ENCODE measurements at regions not wholly inside any gene's neighbourhood (a gene's known extent, or its start where the extent isn't known, plus 50 kb on each side); places are given as distances from the start of the nearest gene placed in this dataset.

- DNase-seq (ENCODE audit: insufficient read length) (no peak), FAIRE-seq (no peak)
- TF ChIP-seq TAF1 (IDR thresholded peaks at IDR 0.05; ENCODE audit: borderline replicate concordance, low read depth, low read length) (no peak), POLR2AphosphoS5 (IDR thresholded peaks at IDR 0.05; ENCODE audit: low read depth, low read length) (no peak), POLR2A (IDR thresholded peaks at IDR 0.05; ENCODE audit: low read depth, low read length) (no peak)
Measured at GRCh38 chr2:71793926-71794325, 340.6 kb downstream of the DYSF start.

DNA sequence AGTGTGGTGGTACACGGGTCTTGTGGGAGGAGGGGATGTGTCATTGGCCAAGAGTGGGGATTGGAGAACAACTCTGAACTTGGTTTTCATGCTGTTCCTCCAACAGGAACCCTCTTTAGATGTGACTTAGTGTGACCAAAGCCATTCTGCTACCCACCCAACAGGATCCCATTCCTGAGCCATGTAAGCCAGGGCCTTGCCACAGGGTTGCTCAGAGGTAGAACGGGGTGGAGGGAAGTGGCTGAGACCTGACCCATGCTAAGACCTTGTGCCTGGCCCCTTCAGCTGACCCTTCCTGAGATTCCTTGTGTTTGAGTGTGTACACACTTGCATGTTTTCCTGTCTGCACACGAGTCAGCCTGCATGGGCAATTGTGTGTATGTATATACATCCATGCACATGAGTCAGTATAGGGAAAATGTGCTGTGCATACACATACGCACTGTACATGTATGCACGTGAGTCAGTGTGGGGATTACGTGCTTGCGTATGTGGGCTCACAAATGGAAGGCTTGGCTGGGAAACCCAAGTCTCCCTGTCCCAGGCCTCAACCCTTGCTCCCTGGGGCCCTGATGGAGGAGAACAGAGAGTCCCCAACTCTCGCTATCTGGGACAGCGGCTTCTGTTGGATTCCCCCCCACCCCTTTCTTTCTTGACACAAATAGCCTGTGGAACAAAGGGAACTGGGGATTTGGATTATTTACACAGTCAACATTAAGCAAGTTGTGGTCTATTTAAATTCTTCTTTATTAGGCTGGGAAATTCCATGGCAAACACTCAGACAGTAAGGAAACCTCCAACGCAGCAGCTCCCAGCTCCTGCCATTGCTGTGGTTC, 339.8 kb downstream of the DYSF start:
- TF ChIP-seq POLR2AphosphoS5 (IDR thresholded peaks at IDR 0.05; ENCODE audit: low read depth, low read length): no peak
- TF ChIP-seq TAF1 (IDR thresholded peaks at IDR 0.05; ENCODE audit: borderline replicate concordance, low read depth, low read length): no peak
- TF ChIP-seq POLR2A (IDR thresholded peaks at IDR 0.05; ENCODE audit: low read depth, low read length): no peak
- FAIRE-seq: no peak

DNA sequence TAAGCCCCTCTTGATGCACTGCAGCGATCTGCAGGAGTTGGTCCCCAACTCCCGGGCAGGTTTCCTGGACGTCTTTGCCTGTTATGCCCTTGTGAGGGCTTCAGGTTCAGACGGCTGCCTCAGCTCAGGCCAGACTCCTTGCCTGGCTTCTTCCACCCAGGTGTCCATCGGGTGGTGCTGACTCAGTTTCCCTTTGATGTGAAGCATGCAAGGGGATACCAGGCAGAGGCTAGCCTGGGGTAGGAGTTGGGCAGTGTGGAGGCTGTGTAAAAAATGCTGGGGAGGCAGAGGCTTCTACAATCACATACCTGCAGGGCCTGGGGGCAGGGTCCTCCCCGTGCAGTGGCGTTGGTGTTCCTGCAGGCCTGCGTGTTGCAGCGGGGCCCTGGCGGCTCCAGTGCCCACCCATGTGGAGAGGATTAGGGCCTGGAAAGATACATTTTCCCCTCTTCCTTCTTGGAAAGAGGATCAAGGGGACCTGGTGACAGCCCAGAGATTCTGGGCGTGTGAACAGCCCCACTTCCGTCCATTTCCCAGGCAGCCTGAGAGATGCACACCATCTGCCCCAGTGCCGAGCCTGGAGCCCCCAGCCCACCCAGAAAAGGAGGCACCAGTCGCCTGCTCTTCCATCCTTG, 338.3 kb downstream of the DYSF start:
- no peak for FAIRE-seq

More for the DNA sequence above, 339.8 kb downstream of the DYSF start:
- DNase-seq (ENCODE audit: insufficient read length): no peak

DNA sequence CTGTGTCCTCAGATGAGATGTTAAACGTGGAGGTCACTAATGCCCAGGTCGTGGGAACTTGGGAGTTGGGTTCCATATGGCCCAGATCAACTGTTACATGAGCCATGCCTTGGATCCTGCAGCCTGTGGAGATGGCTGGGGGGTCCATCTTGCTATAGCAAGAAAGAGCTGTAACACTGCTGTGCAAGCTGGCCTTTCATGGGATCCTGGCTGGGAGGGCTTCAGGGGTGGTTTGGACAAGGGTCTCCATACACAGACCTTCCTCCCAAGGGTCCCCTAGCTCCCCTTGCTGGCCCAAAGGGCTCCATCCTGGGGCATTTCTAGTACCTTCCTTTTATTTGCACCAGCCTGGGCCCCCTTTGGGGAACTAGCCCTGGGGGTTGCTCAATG, 337.7 kb downstream of the DYSF start:
- TF ChIP-seq TAF1 (IDR thresholded peaks at IDR 0.05; ENCODE audit: borderline replicate concordance, low read depth, low read length) (no peak), POLR2A (IDR thresholded peaks at IDR 0.05; ENCODE audit: low read depth, low read length) (no peak), POLR2AphosphoS5 (IDR thresholded peaks at IDR 0.05; ENCODE audit: low read depth, low read length) (no peak)
- FAIRE-seq: no peak
- DNase-seq (ENCODE audit: insufficient read length): no peak

More for the DNA sequence above, 338.3 kb downstream of the DYSF start:
- TF ChIP-seq TAF1 (IDR thresholded peaks at IDR 0.05; ENCODE audit: borderline replicate concordance, low read depth, low read length) (no peak), POLR2AphosphoS5 (IDR thresholded peaks at IDR 0.05; ENCODE audit: low read depth, low read length) (no peak), POLR2A (IDR thresholded peaks at IDR 0.05; ENCODE audit: low read depth, low read length) (no peak)
- DNase-seq (ENCODE audit: insufficient read length): no peak

DNA sequence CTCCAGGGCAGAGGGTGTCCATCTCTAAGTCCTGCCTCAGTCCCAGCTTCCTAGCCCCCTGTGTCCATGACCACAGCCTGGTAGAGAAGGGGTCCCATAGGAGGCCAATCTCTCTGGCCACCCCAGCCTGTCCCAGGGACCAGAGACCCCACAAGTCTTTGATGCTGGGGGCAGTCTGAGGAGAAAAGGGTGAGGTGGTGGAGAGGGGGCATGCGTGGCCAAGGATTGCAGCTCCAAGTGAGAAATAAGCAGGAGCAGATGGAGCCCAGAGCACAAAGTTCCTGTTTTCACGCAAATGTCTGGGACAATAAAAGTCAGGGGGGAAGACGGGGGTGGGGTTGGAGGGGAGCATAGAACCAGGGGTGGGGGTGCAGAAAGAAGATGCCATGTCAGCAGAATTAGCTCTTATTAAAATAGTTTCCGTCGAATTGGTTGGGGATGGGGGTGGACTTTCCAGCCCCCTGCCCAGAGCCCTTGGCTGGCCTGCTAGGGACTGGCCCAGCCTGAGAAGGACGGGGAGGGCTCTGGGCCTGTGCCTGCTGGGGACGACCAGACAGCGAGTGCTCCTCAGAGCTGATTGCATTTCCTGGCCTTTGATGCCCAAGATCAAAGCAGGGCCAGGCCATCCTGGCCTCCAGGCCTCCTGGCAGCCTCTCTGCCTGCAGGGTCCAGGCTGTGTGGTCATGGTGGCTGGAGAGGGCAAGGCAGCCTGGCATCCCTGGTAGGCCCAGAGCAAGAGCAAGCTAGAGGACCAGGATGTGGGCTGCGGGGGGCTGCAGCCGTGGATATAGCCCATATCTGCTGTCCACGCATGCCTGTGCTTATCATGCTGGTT, 337.1 kb downstream of the DYSF start:
- FAIRE-seq: no peak

DNA sequence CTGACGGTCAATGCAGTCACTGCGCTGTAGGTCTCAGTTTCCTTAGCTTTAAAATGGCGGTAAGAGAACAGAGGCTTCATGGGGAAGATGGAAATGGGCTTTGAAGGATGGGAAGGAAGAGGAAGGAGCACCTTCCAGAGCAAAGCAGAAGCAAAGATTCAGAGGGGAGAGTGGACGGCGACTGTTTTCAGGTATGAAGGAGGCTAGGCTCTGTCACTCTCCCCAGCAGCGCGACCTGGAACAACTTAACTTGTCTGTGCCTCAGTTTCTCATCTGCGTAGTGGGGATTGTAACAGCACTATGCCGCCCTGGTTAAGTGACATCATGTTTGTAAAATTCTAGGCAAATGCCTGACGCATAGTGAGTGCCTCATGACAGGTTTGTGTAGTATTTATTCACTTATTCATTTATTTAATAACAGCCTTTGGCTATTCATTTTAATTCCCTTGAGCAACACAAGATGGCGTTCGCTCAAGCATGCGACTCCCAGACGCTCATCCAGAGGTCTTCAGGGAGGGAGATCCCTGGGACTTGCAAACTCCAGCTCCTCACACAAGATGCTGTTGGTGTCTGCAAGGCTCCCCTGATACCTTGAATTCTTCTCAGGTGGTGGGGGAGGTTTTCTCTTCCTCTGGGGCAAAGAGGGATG, 336.3 kb downstream of the DYSF start:
- FAIRE-seq (no peak), DNase-seq (ENCODE audit: insufficient read length) (no peak)
- no peak for TF ChIP-seq POLR2AphosphoS5 (IDR thresholded peaks at IDR 0.05; ENCODE audit: low read depth, low read length)
- TF ChIP-seq POLR2A (IDR thresholded peaks at IDR 0.05; ENCODE audit: low read depth, low read length): no peak
- TF ChIP-seq TAF1 (IDR thresholded peaks at IDR 0.05; ENCODE audit: borderline replicate concordance, low read depth, low read length): no peak

More for the DNA sequence above, 337.1 kb downstream of the DYSF start:
- DNase-seq (ENCODE audit: insufficient read length): no peak
- TF ChIP-seq POLR2A (IDR thresholded peaks at IDR 0.05; ENCODE audit: low read depth, low read length) (no peak), TAF1 (IDR thresholded peaks at IDR 0.05; ENCODE audit: borderline replicate concordance, low read depth, low read length) (no peak), POLR2AphosphoS5 (IDR thresholded peaks at IDR 0.05; ENCODE audit: low read depth, low read length) (no peak)

DNA sequence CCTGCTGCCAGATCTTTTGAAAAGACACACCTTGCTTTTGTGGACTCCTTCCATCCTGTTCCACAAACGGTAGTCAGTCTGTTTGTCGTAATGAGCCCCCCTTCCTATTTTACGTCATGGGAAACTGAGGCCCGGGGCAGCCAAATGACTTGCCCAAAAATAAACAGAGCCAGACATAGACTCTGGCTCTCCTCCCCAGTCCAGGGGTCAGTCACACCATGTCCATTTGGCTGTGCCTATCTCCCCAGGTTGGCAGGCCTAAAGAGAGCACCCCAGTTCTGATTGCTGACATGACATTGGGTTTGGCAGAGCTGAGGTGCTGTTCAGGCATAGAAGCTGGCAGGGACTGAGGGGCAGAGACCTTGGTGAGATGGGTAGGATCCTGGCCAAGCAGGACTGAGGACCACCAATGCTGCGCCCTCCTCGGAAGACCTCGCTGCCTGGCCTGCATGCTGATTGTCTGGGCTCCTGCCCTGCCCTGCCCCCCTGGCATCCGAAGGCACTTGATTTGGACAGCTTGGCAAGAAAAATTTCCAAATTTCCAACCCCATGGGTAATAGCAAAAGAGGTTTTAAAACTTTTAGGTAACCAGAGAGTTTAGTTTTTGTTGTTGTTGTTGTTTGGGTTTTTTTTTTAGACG, 335.4 kb downstream of the DYSF start:
- FAIRE-seq (no peak), DNase-seq (ENCODE audit: insufficient read length) (no peak)
- TF ChIP-seq TAF1 (IDR thresholded peaks at IDR 0.05; ENCODE audit: borderline replicate concordance, low read depth, low read length) (no peak), POLR2AphosphoS5 (IDR thresholded peaks at IDR 0.05; ENCODE audit: low read depth, low read length) (no peak), POLR2A (IDR thresholded peaks at IDR 0.05; ENCODE audit: low read depth, low read length) (no peak)

- DNase-seq (ENCODE audit: insufficient read length) (no peak), FAIRE-seq (no peak)
- TF ChIP-seq POLR2A (IDR thresholded peaks at IDR 0.05; ENCODE audit: low read depth, low read length): no peak
- no peak for TF ChIP-seq TAF1 (IDR thresholded peaks at IDR 0.05; ENCODE audit: borderline replicate concordance, low read depth, low read length)
- no peak for TF ChIP-seq POLR2AphosphoS5 (IDR thresholded peaks at IDR 0.05; ENCODE audit: low read depth, low read length)
Measured at GRCh38 chr2:71788186-71788525, 334.8 kb downstream of the DYSF start.

- TF ChIP-seq POLR2AphosphoS5 (IDR thresholded peaks at IDR 0.05; ENCODE audit: low read depth, low read length): no peak
- no peak for TF ChIP-seq POLR2A (IDR thresholded peaks at IDR 0.05; ENCODE audit: low read depth, low read length)
- no peak for TF ChIP-seq TAF1 (IDR thresholded peaks at IDR 0.05; ENCODE audit: borderline replicate concordance, low read depth, low read length)
- FAIRE-seq: no peak
- DNase-seq (ENCODE audit: insufficient read length): no peak
Measured at GRCh38 chr2:71787476-71788185, 334.3 kb downstream of the DYSF start.

- TF ChIP-seq POLR2AphosphoS5 (IDR thresholded peaks at IDR 0.05; ENCODE audit: low read depth, low read length) (no peak), TAF1 (IDR thresholded peaks at IDR 0.05; ENCODE audit: borderline replicate concordance, low read depth, low read length) (no peak), POLR2A (IDR thresholded peaks at IDR 0.05; ENCODE audit: low read depth, low read length) (no peak)
Measured at GRCh38 chr2:71787108-71787415, 333.7 kb downstream of the DYSF start.

More at GRCh38 chr2:71787108-71787415, 333.7 kb downstream of the DYSF start:
- DNase-seq (ENCODE audit: insufficient read length) (no peak), FAIRE-seq (no peak)
